Keratinocyte (primary cell): ENCODE measurements at regions not wholly inside any gene's neighbourhood (a gene's known extent, or its start where the extent isn't known, plus 50 kb on each side); places are given as distances from the start of the nearest gene placed in this dataset.

ENCODE experiments used
- CTCF ChIP-seq, 3 experiments: IDR thresholded peaks in 1 of 3; conservative IDR thresholded peaks in 1 of 3; optimal IDR thresholded peaks in 1 of 3; 2 replicates in 2 of 3; 3 replicates in 1 of 3; pipeline versions ENCODE3 to v1.5.1; 2011; ENCODE audit warnings: low read length in 3 of 3, mild to moderate bottlenecking in 3 of 3, moderate library complexity in 2 of 3, control low read depth in 1 of 3, inconsistent platforms in 1 of 3; ENCODE audit not compliant: insufficient read depth in 2 of 3; ENCODE audit errors: extremely low read depth in 1 of 3
- EZH2 ChIP-seq: IDR thresholded peaks from one replicate; pipeline ENCODE4 v1.6.1; 2012; ENCODE audit warnings: inconsistent platforms, mild to moderate bottlenecking, low read length, moderate library complexity

DNA sequence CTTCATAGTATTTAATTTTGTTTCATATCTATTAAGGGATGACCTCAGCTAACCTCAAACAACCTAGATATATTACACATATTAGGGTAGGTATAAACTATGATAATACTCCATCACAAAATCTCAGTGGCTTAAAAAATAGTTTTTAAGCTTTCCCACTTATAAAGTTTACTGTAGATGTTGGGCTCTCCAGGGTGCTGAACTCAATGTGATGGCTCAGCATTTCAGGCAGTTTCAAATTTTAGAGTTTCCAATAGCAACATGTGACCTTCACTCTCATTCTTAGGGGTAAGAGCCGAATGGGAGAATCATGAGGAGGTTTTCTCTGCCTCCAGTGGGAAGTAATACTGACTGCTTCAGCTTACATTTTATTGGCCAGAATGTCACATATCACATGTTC lies 357.3 kb downstream of the MEI4 start:
- no peak for TF ChIP-seq EZH2
- TF ChIP-seq CTCF (optimal IDR thresholded peaks at IDR 0.05 in 1 of 3, IDR thresholded peaks at IDR 0.05 in 1 of 3, conservative IDR thresholded peaks at IDR 0.05 in 1 of 3; ENCODE audit: extremely low read depth in 1 of 3, insufficient read depth in 2 of 3, low read length in 3 of 3): no peak
